Thyroid gland (tissue), 4 donors: ENCODE measurements at regions not wholly inside any gene's neighbourhood (a gene's known extent, or its start where the extent isn't known, plus 50 kb on each side); places are given as distances from the start of the nearest gene placed in this dataset.
"Not testable (repeated sequence)": the region's sequence is repeated elsewhere in the genome, so short reads cannot be mapped to it uniquely, and the experiment has no call there.

Source experiments
- DNase-seq, 2 donors: peaks; one replicate each; pipeline ENCODE4 v3.0.0-alpha.2; 2019
- H3K27ac ChIP-seq, 3 donors: fragments of 200-600 bp; sonication (generic); 1 replicate in 2 of 3; 2 replicates in 1 of 3; pipeline ENCODE4 v1.5.1; 2016 to 2019; ENCODE audit warnings: mild to moderate bottlenecking in 1 of 3, moderate library complexity in 1 of 3
- H3K27me3 ChIP-seq: fragments of 200-600 bp; sonication (generic); one replicate; pipeline ENCODE4 v1.5.1; 2019
- H3K36me3 ChIP-seq, 2 donors: fragments of 200-600 bp; sonication (generic); one replicate each; pipeline ENCODE4 v1.5.1; 2016 to 2019
- H3K4me1 ChIP-seq, 2 donors: fragments of 200-600 bp; sonication (generic); one replicate each; pipeline ENCODE4 v1.5.1; 2017 to 2019
- H3K4me3 ChIP-seq, 3 donors: fragments of 200-600 bp; sonication (generic); replicated peaks in 1 of 3; 1 replicate in 2 of 3; 2 replicates in 1 of 3; pipeline ENCODE4 v1.5.1; 2016; ENCODE audit warnings: mild to moderate bottlenecking in 1 of 3
- H3K9me3 ChIP-seq: fragments of 200-600 bp; sonication (generic); one replicate; pipeline ENCODE4 v1.5.1; 2017
- POLR2A ChIP-seq, 2 donors: fragments of 450-650 bp; IDR thresholded peaks; one replicate each; pipeline ENCODE4 v1.6.1; 2017; ENCODE audit warnings: antibody characterized with exemption in 2 of 2, mild to moderate bottlenecking in 2 of 2, moderate library complexity in 1 of 2
- WGBS, 2 donors: methylation state at CpG; one replicate each; pipeline ENCODE4 v1.1.5; 2017; 5-methylcytosine and 5-hydroxymethylcytosine counted together
- intact Hi-C: fragments of 100-400 bp; cut with DNase I; formaldehyde crosslinking; loops from one replicate; pipeline ENCODE4 v1.15.1; 2023
- TF ChIP-seq, protein P1 (sequence below), 6 experiments: fragments of 200-600 bp in 3 of 6; fragments of 450-650 bp in 3 of 6; sonication (generic) in 3 of 6; IDR thresholded peaks; one replicate each; pipeline ENCODE4 v1.5.1; 2016 to 2019; ENCODE audit warnings: antibody characterized with exemption in 6 of 6, mild to moderate bottlenecking in 2 of 6, inconsistent platforms in 1 of 6, moderate library complexity in 1 of 6

DNA sequence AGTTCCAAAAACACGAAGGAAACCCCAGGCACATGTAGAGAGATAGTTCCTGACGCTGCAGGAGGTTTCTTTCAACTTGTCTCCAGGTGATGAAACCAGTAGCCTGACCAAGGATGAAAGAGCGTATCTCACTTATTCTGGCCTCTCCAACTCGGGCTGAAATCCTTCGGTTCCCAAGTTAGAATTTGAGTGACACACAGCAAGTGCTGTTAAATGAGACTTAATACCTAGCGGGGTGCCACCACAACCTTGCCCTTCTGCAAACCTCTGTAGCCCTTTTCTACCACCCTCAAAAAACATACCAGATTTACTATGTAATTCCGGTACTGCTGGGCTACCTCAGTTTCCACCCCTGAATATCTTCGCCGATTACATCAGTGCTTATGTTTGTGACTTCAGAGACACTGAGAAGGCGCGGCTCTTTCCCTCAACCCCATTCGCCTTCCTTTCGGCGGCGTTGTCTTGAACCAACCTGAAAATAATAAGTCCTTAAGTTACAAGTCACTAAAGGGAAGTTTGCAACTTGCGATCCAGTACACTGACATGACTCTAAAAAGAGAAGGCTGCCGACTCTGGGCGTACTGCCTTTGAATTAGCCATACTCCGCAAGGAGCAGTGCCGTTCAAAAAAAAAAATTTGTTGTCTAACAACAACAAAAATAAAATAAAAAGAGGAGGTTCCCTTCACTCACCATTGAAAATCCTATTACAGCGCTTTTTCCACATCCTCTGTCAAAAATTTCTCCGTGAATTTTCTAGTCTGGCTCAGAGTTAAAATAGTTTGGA lies 194.9 kb upstream of the ZNF184 start:
- Histone ChIP-seq H3K4me1 (no peaks in the 10 kb centered on the region), H3K4me3 (no peak overlapping the region), H3K36me3 (no peaks in the 10 kb centered on the region), H3K27me3 (peaks cover 42% of the 10 kb centered on the region), H3K9me3 (no peaks in the 10 kb centered on the region), H3K27ac (no peak overlapping the region)
- 6 to 9% methylated on average over 22 of the region's 22 CpGs for WGBS, 2 donors
- no peak for TF ChIP-seq POLR2A (IDR thresholded peaks at IDR 0.05)
- TF ChIP-seq, protein P1, sequence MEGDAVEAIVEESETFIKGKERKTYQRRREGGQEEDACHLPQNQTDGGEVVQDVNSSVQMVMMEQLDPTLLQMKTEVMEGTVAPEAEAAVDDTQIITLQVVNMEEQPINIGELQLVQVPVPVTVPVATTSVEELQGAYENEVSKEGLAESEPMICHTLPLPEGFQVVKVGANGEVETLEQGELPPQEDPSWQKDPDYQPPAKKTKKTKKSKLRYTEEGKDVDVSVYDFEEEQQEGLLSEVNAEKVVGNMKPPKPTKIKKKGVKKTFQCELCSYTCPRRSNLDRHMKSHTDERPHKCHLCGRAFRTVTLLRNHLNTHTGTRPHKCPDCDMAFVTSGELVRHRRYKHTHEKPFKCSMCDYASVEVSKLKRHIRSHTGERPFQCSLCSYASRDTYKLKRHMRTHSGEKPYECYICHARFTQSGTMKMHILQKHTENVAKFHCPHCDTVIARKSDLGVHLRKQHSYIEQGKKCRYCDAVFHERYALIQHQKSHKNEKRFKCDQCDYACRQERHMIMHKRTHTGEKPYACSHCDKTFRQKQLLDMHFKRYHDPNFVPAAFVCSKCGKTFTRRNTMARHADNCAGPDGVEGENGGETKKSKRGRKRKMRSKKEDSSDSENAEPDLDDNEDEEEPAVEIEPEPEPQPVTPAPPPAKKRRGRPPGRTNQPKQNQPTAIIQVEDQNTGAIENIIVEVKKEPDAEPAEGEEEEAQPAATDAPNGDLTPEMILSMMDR (IDR thresholded peaks at IDR 0.05), result no peak
- no peak for DNase-seq
- intact Hi-C loops, result no loop called here

DNA sequence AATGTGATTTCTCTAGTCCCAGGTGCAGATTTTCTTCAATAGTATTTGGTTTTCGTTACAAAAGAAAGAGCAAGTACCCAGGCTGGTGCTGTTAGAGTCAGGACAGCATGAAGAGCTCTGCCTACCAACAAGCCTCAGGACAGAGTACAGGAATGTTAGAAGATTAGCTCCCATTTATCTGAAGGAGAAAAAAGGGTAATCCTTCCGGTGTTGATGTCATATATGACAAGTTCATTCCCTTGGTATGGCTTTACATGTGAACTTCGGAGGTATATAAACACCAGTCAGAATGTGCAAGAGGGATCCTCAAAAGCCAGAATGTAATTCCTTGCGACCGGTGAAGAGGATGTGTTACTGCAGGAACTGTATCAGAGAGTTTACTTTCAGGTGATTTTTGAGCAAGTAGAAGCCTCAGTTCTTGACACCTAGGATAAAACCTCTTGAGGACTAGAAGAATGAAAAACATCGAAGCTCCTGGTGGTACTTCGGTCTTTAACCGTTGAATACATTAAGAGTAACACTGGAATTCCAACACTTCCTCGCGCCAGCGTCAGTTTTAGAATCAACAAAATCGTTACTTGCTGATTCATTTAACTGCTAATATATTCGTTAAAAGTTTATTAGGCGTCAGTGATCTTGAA lies 194.2 kb upstream of the ZNF184 start:
- no peak overlapping the region for H3K4me3 ChIP-seq
- no peak overlapping the region for H3K27ac ChIP-seq
- intact Hi-C loops, result no loop called here
- peaks cover 35% of the 10 kb centered on the region for H3K27me3 ChIP-seq
- no peak for TF ChIP-seq POLR2A (IDR thresholded peaks at IDR 0.05)
- TF ChIP-seq, protein P1 (IDR thresholded peaks at IDR 0.05), result no peak
- no peaks in the 10 kb centered on the region for H3K36me3 ChIP-seq
- DNase-seq, result no peak
- H3K4me1 ChIP-seq, result no peaks in the 10 kb centered on the region
- no peaks in the 10 kb centered on the region for H3K9me3 ChIP-seq
- 10% methylated on average over 14 of the region's 14 CpGs for WGBS, 2 donors

DNA sequence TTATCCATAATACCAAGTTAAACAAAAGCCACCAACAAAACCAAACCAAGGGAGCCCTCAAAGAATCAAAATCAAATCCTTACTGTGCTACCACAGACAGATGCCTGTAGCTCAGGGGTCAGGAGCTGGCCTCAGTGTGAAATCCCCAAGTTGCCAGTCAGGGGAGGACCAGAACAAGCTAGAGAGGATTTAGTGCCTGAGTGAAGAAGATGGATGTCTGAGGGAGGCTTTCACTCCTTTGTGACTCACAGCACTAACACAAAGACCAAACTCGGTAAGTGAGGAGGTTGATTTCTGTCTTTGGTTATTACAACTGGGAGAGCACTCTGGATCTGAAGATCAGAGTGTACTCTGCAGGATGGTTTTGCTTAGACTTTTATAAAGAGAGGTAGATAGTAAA lies 189.9 kb upstream of the ZNF184 start:
- 8 to 13% methylated on average over 1 of the region's 1 CpG for WGBS, 2 donors
- TF ChIP-seq, protein P1 (IDR thresholded peaks at IDR 0.05), result no peak
- TF ChIP-seq POLR2A (IDR thresholded peaks at IDR 0.05), result no peak
- Histone ChIP-seq H3K27me3 (peaks cover 12% of the 10 kb centered on the region), H3K9me3 (no peaks in the 10 kb centered on the region), H3K4me3 (no peak overlapping the region), H3K4me1 (no peaks in the 10 kb centered on the region), H3K36me3 (no peaks in the 10 kb centered on the region), H3K27ac (no peak overlapping the region)
- DNase-seq, result no peak
- intact Hi-C loops, result no loop called here

DNA sequence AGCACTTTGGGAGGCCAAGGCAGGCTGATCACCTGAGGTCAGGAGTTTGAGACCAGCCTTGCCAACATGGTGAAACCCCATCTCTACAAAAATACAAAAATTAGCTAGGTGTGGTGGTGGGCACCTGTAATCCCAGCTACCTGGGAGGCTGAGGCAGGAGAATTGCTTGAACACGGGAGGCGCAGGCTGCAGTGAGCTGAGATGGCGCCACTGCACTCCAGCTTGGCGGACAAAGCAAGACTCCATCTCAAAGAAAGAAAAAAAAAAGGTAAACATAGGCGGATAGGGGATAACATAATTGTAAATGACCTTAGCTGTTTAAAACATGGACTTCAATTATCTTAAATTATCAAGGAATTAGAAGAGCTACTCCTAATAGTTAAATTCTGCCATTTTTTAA lies 189.3 kb upstream of the ZNF184 start:
- H3K27me3 ChIP-seq, DNase-seq, H3K9me3 ChIP-seq, H3K4me1 ChIP-seq, intact Hi-C loops, H3K27ac ChIP-seq, H3K36me3 ChIP-seq, H3K4me3 ChIP-seq: not testable (repeated sequence)
- 88 to 89% methylated on average over 5 of the region's 5 CpGs for WGBS, 2 donors

DNA sequence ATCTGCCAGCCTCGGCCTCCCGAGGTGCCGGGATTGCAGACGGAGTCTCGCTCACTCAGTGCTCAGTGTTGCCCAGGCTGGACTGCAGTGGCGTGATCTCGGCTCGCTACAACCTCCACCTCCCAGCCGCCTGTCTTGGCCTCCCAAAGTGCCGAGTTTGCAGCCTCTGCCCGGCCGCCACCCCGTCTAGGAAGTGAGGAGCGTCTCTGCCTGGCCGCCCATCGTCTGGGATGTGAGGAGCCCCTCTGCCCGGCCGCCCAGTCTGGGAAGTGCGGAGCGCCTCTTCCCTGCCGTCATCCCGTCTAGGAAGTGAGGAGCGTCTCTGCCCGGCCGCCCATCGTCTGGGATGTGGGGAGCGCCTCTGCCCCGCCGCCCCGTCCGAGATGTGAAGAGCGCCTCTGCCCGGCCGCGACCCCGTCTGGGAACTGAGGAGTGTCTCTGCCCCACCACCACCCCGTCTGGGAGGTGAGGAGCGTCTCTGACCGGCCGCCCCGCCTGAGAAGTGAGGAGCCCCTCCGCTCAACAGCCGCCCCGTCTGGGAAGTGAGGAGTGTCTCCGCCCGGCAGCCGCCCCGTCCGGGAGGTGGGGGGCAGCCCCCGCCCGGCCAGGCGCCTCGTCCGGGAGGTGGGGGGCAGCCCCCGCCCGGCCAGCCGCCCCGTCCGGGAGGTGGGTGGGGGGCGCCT lies 180.4 kb upstream of the ZNF184 start:
- 34 to 77% methylated on average over 6 to 19 of the region's 60 CpGs for WGBS, 2 donors
- H3K4me1 ChIP-seq, intact Hi-C loops, DNase-seq, H3K4me3 ChIP-seq, H3K27ac ChIP-seq, H3K9me3 ChIP-seq, H3K27me3 ChIP-seq, H3K36me3 ChIP-seq: not testable (repeated sequence)

DNA sequence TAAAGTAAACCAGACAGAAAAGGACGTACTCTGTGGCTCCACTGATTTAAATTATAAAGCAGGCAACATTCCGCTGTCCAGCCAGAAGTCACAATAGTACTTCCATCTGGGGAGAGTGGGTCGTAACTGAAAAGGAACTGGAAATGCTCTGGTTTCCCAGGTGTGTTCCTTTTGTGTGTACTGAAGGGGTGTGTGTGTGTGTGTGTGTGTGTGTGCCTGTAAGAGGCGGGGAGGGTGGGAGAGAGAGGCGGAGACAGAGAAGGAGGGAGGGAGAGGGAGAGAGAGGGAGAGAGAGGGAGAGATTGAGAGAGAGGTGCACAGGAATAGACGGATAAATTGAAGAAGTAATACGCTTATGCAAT lies 178.4 kb upstream of the ZNF184 start:
- H3K4me1 ChIP-seq, result no peaks in the 10 kb centered on the region
- no peak for TF ChIP-seq POLR2A (IDR thresholded peaks at IDR 0.05)
- TF ChIP-seq, protein P1 (IDR thresholded peaks at IDR 0.05), result no peak
- no peaks in the 10 kb centered on the region for H3K9me3 ChIP-seq
- no peak overlapping the region for H3K27ac ChIP-seq
- 14 to 19% methylated on average over 7 of the region's 7 CpGs for WGBS, 2 donors
- DNase-seq, result no peak
- H3K4me3 ChIP-seq, result no peak overlapping the region
- H3K27me3 ChIP-seq, result peaks cover 4% of the 10 kb centered on the region
- intact Hi-C loops, result no loop called here
- no peaks in the 10 kb centered on the region for H3K36me3 ChIP-seq
